GM19395 (cell line): ENCODE measurements at regions not wholly inside any gene's neighbourhood (a gene's known extent, or its start where the extent isn't known, plus 50 kb on each side); places are given as distances from the start of the nearest gene placed in this dataset.

Experiments used
- ATAC-seq: cut with Tn5 transposase; IDR thresholded peaks from one replicate; pipeline ENCODE4 v1.9.1; 2021; ENCODE audit warnings: mild to moderate bottlenecking, moderate library complexity; ENCODE audit not compliant: unreplicated experiment

GRCh38 chr7:19239951-19240350, 94.7 kb upstream of the FERD3L start:
- ATAC-seq: no peak

DNA sequence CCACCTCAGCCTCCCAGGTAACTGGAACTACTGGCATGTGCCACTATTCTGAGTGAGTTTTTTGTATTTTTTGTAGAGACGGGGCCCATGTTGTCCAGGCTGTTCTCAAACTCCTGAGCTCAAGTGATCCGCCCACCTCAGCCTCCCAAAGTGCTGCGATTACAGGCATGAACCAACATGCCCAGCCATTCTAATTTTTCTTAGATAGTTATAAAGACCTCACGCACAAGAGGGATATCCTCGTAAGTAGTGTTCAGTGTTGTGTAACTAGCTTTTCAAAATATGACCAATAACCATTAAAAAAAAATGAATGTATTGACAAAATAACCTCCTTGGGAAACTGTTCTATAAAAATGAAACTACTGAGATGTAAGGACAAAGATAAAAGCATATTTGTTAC, 90.5 kb upstream of the FERD3L start:
- no peak for ATAC-seq

DNA sequence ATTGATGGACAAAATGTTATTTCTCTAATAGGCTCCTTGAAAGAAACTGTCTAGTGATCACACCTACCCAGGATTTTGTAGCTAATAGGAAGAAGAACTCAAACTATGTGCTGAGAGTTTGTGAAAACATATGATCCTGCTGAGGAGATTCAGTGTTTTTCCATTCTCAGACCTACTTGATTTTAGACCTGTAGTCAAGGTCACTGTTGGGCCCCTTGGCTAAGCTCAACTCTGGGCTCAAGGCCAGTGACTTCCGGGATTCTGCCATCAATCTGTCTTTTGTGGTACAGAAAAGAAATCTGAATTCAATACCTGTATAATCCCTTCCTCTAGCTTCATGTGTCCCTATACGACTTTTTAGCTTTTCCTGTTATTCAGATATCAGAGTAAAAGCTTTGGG, 79.7 kb upstream of the FERD3L start:
- no peak for ATAC-seq

GRCh38 chr7:19215412-19215811, 70.2 kb upstream of the FERD3L start:
- ATAC-seq: no peak

DNA sequence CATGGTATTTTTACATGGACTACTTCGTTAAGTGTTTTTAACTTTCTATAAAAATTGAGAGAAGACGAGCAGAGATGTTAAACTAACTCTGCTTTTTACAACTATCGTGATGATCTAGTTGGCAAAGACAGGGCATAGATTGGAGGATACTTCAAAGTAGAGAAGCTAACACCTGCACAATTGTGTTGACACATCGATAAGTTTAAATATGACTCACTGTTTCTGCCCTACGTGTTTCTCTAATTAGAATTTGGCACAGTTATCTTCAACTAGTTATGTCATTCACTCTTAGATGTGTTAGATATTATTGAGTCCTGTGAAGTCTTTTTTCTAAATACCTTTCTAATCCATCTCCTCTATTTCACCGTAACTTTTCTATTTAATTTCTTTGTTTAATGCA, 68.5 kb upstream of the FERD3L start:
- ATAC-seq: no peak

GRCh38 chr7:19210893-19211413, 65.7 kb upstream of the FERD3L start:
- ATAC-seq: no peak

- no peak for ATAC-seq
These were observed 64.0 kb upstream of the FERD3L start for GRCh38 chr7:19209166-19209696.

- ATAC-seq: no peak
These were observed 61.5 kb upstream of the FERD3L start for GRCh38 chr7:19206721-19207120.

- no peak for ATAC-seq
These were observed 58.5 kb upstream of the FERD3L start for GRCh38 chr7:19203686-19204085.

- ATAC-seq: no peak
These were observed 57.4 kb upstream of the FERD3L start for GRCh38 chr7:19202599-19202998.
